BJ (cell line): ENCODE measurements at regions not wholly inside any gene's neighbourhood (a gene's known extent, or its start where the extent isn't known, plus 50 kb on each side); places are given as distances from the start of the nearest gene placed in this dataset.

Source experiments
- CTCF ChIA-PET: fragments of 350-600 bp; formaldehyde crosslinking; extraction: SDS; loops from one replicate; lab custom pipeline; 2021; ENCODE audit warnings: antibody characterized with exemption, inconsistent platforms; lab: Yijun Ruan, JAX
- POLR2A ChIA-PET: fragments of 300-600 bp; sonication (Branson Sonifier 250); formaldehyde crosslinking; extraction: SDS; loops from one replicate; lab custom pipeline; 2021; ENCODE audit warnings: antibody characterized with exemption; lab: Charles Lee
- DNase-seq: peaks from one replicate; pipeline ENCODE4 v3.0.0-alpha.2; 2011; ENCODE audit warnings: low read depth
- H3K27me3 ChIP-seq: 2 replicates; pipeline ENCODE4 v1.6.0; 2011; ENCODE audit warnings: low read length; ENCODE audit not compliant: control insufficient read depth, insufficient read depth
- H3K36me3 ChIP-seq: 2 replicates; pipeline ENCODE4 v1.5.1; 2011; ENCODE audit warnings: low read length; ENCODE audit not compliant: control insufficient read depth, insufficient read depth
- H3K4me3 ChIP-seq: 2 replicates; pipeline ENCODE4 v1.5.1; 2011; ENCODE audit warnings: low read depth, mild to moderate bottlenecking, control low read depth, low read length
- CTCF ChIP-seq: IDR thresholded peaks from 2 replicates; pipeline ENCODE4 v1.5.1; 2011; ENCODE audit warnings: low read depth, mild to moderate bottlenecking, control low read depth, inconsistent platforms, low read length, moderate library complexity; ENCODE audit not compliant: insufficient read depth

DNA sequence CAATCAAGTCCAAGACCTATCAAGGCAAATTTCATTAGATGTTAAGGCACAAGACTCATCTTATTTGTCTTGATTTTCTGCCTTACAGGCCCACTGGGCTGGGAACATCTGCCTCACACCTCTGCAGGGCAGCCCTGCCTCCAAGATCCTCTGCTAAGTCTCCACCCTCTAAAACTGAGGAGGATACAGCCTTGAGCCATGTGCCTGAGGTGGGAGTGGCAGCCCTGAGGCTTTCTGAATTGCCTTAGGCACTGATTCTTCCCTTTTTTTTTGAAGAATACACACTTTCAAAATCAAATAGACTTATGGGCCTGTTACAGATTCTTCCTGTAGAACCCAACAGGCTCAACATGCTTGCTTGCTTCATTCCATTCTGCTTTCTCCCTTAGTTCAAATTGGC is 544.3 kb upstream of the ADAMTS5 start:
- Histone ChIP-seq H3K4me3 (no peak overlapping the region), H3K36me3 (no peaks in the 10 kb centered on the region), H3K27me3 (no peaks in the 10 kb centered on the region)
- no peak for TF ChIP-seq CTCF
- no peak for DNase-seq
- CTCF ChIA-PET, result no interaction called here
- POLR2A ChIA-PET, result no interaction called here

- ChIA-PET CTCF (interaction anchor here (1.3 kb wide), 2 partner anchors 20 to 58 kb away, joined by 3 to 6 read pairs; no protein-coding TSS in a partner anchor), POLR2A (no interaction called here)
- no peak for DNase-seq
- Histone ChIP-seq H3K27me3 (no peaks in the 10 kb centered on the region), H3K4me3 (no peak overlapping the region), H3K36me3 (no peaks in the 10 kb centered on the region)
- TF ChIP-seq CTCF, result no peak
These were observed 540.8 kb upstream of the ADAMTS5 start for GRCh38 chr21:27507695-27508094.

DNA sequence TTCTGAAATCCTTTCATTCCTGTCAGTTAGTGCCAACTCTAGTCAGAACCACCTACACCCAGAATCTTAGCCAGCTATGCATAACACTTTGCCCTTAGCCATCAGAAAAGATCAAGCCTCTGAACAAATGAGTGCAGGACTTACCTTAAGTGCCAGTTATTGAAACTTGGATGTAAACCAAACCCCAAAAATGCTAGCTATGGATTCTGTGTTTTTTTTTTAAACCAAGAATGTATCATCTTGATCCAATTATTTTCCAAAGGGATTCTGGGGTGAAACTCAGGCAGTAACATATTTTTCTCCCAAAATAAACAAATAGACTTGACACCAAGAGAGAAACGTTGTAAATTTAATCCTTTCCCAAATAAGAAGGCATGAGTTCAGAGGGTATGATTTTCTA is 538.6 kb upstream of the ADAMTS5 start:
- no peak for TF ChIP-seq CTCF
- CTCF ChIA-PET, result interaction anchor here (0.7 kb wide), 2 partner anchors 543 to 655 kb away, joined by 3 read pairs; no protein-coding TSS in a partner anchor

GRCh38 chr21:27502801-27503200 is 535.9 kb upstream of the ADAMTS5 start:
- POLR2A ChIA-PET, result no interaction called here
- Histone ChIP-seq H3K27me3 (no peaks in the 10 kb centered on the region), H3K36me3 (no peaks in the 10 kb centered on the region), H3K4me3 (no peak overlapping the region)
- CTCF ChIA-PET, result no interaction called here
- no peak for TF ChIP-seq CTCF
- DNase-seq, result no peak

More for the DNA sequence above, 538.6 kb upstream of the ADAMTS5 start:
- H3K27me3 ChIP-seq, result no peaks in the 10 kb centered on the region
- DNase-seq, result peak; percentile 79
- no peaks in the 10 kb centered on the region for H3K36me3 ChIP-seq
- POLR2A ChIA-PET, result no interaction called here
- H3K4me3 ChIP-seq, result no peak overlapping the region

- Histone ChIP-seq H3K36me3 (no peaks in the 10 kb centered on the region), H3K4me3 (no peak overlapping the region), H3K27me3 (no peaks in the 10 kb centered on the region)
- ChIA-PET POLR2A (no interaction called here), CTCF (no interaction called here)
- DNase-seq, result no peak
- no peak for TF ChIP-seq CTCF
These were observed 531.1 kb upstream of the ADAMTS5 start for GRCh38 chr21:27498025-27498424.
